Eye (tissue), 1 donor: ENCODE measurements at regions not wholly inside any gene's neighbourhood (a gene's known extent, or its start where the extent isn't known, plus 50 kb on each side); places are given as distances from the start of the nearest gene placed in this dataset.
"Not testable (repeated sequence)": the region's sequence is repeated elsewhere in the genome, so short reads cannot be mapped to it uniquely, and the experiment has no call there.

Source experiments
- DNase-seq: peaks from one replicate; pipeline ENCODE4 v3.0.0-alpha.2; 2015

- DNase-seq: peak; percentile 0
These were observed 53.9 kb upstream of the HEPH start for GRCh38 chrX:66110112-66110511.

- not testable (repeated sequence) for DNase-seq
These were observed 56.2 kb upstream of the HEPH start for GRCh38 chrX:66107860-66108259.

- not testable (repeated sequence) for DNase-seq
These were observed 61.6 kb upstream of the HEPH start for GRCh38 chrX:66102398-66102797.

GRCh38 chrX:66098162-66098561, 58.3 kb upstream of the VSIG4 start:
- DNase-seq: no peak

GRCh38 chrX:66096987-66097386, 57.1 kb upstream of the VSIG4 start:
- DNase-seq: not testable (repeated sequence)

- not testable (repeated sequence) for DNase-seq
These were observed 50.1 kb upstream of the VSIG4 start for GRCh38 chrX:66090004-66090403.
